SIG-M5 treated with dmso at 0.1 percent for 504 hours (cell line): ENCODE measurements at regions not wholly inside any gene's neighbourhood (a gene's known extent, or its start where the extent isn't known, plus 50 kb on each side); places are given as distances from the start of the nearest gene placed in this dataset.
A peak's percentile ranks its signal among the peaks of the same experiment; 100 is the strongest.
"Not testable (repeated sequence)": the region's sequence is repeated elsewhere in the genome, so short reads cannot be mapped to it uniquely, and the experiment has no call there.

Experiments used
- DNase-seq: peaks from one replicate; lab custom pipeline; 2025; ENCODE audit not compliant: unreplicated experiment; lab: John Stamatoyannopoulos, UW

- DNase-seq, result peak; percentile 62
Measured at GRCh38 chr13:76667551-76667950, 218.7 kb downstream of the KCTD12 start.

DNA sequence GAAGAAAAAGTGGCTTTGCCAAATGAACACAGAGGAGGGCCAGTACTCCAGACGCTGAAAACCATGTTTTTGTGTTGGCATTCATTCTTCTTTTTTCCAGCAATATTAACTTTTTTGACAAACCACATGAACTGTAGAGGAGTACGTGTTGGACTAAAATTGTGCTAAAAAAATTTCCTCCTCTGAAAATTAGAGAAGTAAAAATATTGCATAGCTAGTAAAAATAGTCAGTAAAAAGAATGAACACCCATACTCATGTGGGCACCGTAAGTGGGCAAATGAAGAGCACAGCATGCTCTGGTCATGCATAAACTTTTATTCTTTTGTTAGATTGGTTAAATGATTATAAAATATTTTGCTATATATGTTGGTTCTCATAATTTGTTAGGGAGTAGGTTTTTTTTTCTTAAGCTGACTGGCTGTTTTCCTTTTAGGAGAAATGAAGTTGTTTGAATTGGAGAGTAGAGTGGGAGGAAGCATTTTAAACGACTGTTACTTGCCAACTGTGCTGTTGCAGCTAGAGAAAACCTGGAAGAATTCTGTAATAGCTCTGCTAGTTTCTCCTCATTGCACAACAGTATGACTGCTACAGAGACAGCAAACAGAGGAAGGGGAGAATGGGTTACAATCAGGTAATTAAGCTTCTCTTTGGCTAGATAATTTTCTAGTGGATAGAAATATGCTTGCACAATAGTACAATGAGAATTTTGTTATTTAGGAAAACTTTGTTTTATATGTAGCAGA, 222.4 kb downstream of the KCTD12 start:
- DNase-seq, result peak; percentile 83

- not testable (repeated sequence) for DNase-seq
Measured at GRCh38 chr13:76659074-76659473, 227.1 kb downstream of the KCTD12 start.

GRCh38 chr13:76656500-76656899, 229.7 kb downstream of the KCTD12 start:
- peak; percentile 77 for DNase-seq

- peak; percentile 57 for DNase-seq
Measured at GRCh38 chr13:76656056-76656455, 230.1 kb downstream of the KCTD12 start.

DNA sequence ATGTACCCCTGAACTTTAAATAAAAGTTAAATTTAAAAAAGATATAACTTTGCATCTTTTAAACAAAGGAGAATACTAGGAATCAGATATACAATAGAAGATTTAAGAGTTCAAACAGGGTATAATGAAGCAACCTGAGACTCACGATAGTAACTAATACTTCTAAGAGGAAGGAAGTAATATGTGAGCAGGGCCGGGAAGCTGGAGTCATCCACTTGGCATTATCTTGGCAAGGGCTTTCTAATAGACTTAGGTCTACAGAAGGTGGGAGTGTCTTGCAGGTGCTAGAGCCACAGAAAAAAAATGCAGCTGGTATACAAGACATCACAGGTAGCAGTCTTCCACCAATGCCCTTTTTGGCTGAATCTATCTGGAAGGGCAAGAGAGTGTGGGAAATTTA, 231.9 kb downstream of the KCTD12 start:
- DNase-seq, result no peak

DNA sequence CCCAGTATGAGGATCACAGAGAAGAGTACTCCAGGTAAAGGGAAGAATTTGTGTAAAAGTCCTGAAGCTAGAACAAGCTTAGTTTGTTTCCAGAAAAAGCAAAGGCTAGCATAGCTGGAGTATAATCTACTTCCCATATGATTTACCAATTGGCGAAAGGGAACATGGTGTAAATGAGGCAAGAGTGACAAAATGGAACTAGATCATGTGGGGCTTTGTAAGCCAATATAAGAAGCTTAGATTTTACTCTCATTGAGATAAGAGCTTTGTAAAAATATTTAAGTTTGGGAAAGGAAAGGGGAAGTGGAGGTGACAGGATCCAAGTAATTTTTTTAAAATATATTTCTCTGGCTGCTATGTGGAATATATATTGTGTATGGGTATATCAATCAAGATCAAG, 234.9 kb downstream of the KCTD12 start:
- DNase-seq, result no peak

DNA sequence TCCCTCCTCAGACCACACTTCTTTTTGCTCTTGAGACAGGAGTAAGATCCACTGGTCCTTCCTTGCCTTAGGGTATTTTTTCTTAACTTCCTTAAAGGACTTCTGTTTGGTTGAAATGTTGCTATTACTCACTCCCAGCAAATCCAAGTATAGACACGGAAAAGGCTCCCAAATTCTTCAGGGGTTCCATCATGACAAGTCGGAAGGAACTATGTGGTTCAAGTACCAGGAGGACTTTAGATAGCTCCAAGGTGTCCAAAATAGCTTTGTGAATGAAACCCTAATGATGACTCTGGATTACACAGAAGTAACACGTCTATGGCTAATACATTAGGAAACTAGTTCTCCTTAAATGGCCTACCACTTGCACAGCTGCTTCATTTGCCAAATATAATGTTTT, 238.7 kb downstream of the KCTD12 start:
- no peak for DNase-seq

GRCh38 chr13:76646946-76647345, 239.3 kb downstream of the KCTD12 start:
- DNase-seq, result no peak

GRCh38 chr13:76645632-76646031, 240.6 kb downstream of the KCTD12 start:
- DNase-seq, result no peak

DNA sequence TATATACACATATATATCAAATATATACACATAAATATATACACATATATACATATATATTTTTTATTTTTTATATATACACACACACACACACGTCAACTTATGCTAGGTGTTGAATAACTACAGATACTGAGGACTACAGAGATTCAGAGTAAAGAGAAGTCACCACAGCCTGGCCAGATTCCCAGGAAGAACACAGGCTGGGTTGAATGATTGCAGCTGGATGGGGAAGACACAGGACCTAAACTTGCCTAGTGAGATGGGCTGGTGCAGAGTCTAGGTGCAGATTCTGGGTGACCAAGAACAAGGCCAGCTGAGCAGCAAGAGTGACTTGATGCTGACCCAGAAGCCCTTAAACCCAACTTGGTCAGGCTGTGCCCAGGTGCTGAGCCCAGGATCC, 241.3 kb downstream of the KCTD12 start:
- no peak for DNase-seq

- no peak for DNase-seq
Measured at GRCh38 chr13:76643596-76643995, 242.6 kb downstream of the KCTD12 start.

GRCh38 chr13:76641056-76641455, 245.1 kb downstream of the KCTD12 start:
- no peak for DNase-seq

- DNase-seq, result no peak
Measured at GRCh38 chr13:76638882-76639281, 247.3 kb downstream of the KCTD12 start.

DNA sequence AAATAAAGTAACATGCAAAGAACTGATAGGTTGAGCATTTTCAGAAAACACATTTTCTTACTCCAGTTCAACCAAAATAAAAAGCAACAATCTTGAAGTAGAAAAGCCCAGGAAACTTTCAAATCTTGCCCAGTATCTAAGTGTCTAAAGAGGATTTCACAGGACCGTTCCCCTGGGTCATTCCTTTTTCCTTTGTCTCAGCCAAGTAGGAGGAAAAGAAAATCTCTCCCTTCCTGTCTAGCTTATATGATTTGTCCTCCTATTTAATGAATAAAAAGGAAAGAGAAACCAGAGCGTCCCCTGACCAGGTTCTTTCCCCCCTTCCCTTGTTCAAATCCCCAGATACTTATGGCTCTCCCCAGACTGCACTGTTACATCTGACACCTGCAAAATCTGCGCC, 248.0 kb downstream of the KCTD12 start:
- no peak for DNase-seq

DNA sequence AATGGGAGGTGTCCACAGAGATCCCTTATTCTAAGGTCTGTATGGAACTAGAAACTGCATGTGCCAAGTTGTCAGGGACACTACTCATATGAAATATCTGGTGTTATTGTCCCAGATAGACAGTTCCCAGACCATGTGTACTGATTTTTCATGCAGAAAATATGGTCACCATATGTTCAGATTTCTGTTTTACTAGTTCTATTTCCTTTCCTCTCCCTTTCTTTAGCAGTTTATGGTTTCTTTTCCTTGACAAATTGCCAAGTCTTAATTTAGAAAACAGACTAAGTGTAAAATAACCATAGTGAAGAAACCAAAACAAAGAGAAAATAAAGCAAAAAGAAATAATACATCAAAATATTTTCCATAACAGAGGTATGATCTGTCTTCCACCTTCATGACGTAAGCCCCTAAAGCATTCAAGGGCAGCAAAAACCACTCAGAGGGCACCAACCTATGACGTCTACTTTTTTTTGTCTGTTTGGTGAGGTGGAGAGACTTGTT, 248.5 kb downstream of the KCTD12 start:
- no peak for DNase-seq

GRCh38 chr13:76636829-76637228, 249.4 kb downstream of the KCTD12 start:
- DNase-seq, result no peak

DNA sequence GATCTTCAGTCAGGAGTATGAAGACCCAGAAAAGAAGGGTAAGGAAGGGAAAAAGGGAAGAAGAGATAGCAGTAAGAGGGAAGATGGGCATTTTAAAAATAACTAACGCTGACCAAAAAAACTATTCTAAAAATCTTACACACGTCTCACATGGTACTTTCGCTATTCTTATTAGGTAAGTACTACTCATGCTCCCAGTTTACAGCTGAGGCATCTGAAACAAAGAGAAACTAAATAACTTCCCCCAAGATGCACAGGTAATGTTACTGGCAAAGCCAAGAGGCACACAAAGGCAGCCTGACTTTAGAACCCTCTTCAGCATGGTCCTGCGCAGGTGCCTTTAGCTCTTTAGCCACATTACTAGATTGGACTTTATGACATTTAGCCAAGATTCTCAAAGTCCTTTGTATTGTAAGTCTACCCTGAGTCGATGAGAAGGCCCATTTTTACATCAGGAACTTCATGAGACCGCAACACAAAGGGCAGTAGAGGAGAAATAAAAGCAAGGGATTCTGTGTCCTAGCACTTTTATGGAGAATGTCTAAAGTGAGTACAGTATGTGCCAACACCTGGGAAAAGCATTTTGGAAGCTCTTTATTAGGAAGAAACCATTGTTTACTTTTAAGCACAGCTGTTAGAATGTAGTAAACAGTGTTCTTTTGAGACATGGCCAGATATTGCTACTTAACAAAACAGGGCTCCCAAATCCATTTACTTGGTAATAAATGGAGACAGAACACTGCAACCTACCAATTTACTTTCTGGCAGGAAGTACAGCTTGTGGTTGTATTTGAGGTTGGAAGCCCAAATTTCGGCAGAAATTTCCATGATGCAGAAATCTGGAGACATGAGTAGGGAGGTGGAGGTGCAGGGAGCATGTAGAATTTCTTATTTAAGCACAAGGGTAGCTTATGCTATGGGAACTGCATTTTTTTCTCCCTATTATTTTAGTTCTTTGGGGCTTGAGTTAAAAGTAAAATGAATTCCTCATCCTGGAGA, 250.7 kb downstream of the KCTD12 start:
- no peak for DNase-seq

- DNase-seq, result no peak
Measured at GRCh38 chr13:76634431-76635191, 251.6 kb downstream of the KCTD12 start.

GRCh38 chr13:76632401-76633044, 253.7 kb downstream of the KCTD12 start:
- DNase-seq, result peak; percentile 25
